Liver (tissue), 3 donors: ENCODE measurements at regions not wholly inside any gene's neighbourhood (a gene's known extent, or its start where the extent isn't known, plus 50 kb on each side); places are given as distances from the start of the nearest gene placed in this dataset.

Experiments used
- GABPA ChIP-seq, 2 donors: IDR thresholded peaks in 1 of 2; conservative IDR thresholded peaks in 1 of 2; 2 replicates each; pipeline ENCODE4 v1.6.1; 2016; ENCODE audit warnings: antibody characterized with exemption in 2 of 2, mild to moderate bottlenecking in 1 of 2, moderate library complexity in 1 of 2
- MAX ChIP-seq: IDR thresholded peaks from 2 replicates; pipeline ENCODE4 v1.6.1; 2016; ENCODE audit warnings: antibody characterized with exemption
- RAD21 ChIP-seq, 2 donors: IDR thresholded peaks; 2 replicates each; pipeline ENCODE4 v1.6.1; 2016; ENCODE audit warnings: antibody characterized with exemption in 2 of 2, mild to moderate bottlenecking in 2 of 2
- SP1 ChIP-seq: IDR thresholded peaks from 2 replicates; pipeline ENCODE4 v1.6.1; 2018; ENCODE audit warnings: antibody characterized with exemption, mild to moderate bottlenecking
- YY1 ChIP-seq: IDR thresholded peaks from 2 replicates; pipeline ENCODE4 v1.6.1; 2016; ENCODE audit warnings: antibody characterized with exemption, mild to moderate bottlenecking
- TF ChIP-seq, protein P1 (sequence below): fragments of 150-350 bp; IDR thresholded peaks from 2 replicates; pipeline ENCODE4 v1.5.1; 2017; ENCODE audit warnings: improper control_type of control experiment, low read depth, low read length; ENCODE audit not compliant: missing input control
- TF ChIP-seq, protein P2 (sequence below): IDR thresholded peaks from 2 replicates; pipeline ENCODE4 v1.6.1; 2016; ENCODE audit warnings: antibody characterized with exemption, mild to moderate bottlenecking
- donor health status: healthy.
- donor health status: healthy.

- TF ChIP-seq, protein P1, sequence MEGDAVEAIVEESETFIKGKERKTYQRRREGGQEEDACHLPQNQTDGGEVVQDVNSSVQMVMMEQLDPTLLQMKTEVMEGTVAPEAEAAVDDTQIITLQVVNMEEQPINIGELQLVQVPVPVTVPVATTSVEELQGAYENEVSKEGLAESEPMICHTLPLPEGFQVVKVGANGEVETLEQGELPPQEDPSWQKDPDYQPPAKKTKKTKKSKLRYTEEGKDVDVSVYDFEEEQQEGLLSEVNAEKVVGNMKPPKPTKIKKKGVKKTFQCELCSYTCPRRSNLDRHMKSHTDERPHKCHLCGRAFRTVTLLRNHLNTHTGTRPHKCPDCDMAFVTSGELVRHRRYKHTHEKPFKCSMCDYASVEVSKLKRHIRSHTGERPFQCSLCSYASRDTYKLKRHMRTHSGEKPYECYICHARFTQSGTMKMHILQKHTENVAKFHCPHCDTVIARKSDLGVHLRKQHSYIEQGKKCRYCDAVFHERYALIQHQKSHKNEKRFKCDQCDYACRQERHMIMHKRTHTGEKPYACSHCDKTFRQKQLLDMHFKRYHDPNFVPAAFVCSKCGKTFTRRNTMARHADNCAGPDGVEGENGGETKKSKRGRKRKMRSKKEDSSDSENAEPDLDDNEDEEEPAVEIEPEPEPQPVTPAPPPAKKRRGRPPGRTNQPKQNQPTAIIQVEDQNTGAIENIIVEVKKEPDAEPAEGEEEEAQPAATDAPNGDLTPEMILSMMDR = no peak
- no peak for TF ChIP-seq RAD21 (IDR thresholded peaks at IDR 0.05)
- TF ChIP-seq MAX = no peak
- no peak for TF ChIP-seq YY1
- TF ChIP-seq, protein P2, sequence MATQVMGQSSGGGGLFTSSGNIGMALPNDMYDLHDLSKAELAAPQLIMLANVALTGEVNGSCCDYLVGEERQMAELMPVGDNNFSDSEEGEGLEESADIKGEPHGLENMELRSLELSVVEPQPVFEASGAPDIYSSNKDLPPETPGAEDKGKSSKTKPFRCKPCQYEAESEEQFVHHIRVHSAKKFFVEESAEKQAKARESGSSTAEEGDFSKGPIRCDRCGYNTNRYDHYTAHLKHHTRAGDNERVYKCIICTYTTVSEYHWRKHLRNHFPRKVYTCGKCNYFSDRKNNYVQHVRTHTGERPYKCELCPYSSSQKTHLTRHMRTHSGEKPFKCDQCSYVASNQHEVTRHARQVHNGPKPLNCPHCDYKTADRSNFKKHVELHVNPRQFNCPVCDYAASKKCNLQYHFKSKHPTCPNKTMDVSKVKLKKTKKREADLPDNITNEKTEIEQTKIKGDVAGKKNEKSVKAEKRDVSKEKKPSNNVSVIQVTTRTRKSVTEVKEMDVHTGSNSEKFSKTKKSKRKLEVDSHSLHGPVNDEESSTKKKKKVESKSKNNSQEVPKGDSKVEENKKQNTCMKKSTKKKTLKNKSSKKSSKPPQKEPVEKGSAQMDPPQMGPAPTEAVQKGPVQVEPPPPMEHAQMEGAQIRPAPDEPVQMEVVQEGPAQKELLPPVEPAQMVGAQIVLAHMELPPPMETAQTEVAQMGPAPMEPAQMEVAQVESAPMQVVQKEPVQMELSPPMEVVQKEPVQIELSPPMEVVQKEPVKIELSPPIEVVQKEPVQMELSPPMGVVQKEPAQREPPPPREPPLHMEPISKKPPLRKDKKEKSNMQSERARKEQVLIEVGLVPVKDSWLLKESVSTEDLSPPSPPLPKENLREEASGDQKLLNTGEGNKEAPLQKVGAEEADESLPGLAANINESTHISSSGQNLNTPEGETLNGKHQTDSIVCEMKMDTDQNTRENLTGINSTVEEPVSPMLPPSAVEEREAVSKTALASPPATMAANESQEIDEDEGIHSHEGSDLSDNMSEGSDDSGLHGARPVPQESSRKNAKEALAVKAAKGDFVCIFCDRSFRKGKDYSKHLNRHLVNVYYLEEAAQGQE = no peak
- TF ChIP-seq SP1 = no peak
- TF ChIP-seq GABPA (IDR thresholded peaks at IDR 0.05 in 1 of 2, conservative IDR thresholded peaks at IDR 0.05 in 1 of 2) = no peak
Observed at GRCh38 chr17:79276821-79277220, 202.2 kb downstream of the ENGASE start.
